Nephron (organoid): ENCODE measurements at regions not wholly inside any gene's neighbourhood (a gene's known extent, or its start where the extent isn't known, plus 50 kb on each side); places are given as distances from the start of the nearest gene placed in this dataset.
"Not testable (repeated sequence)": the region's sequence is repeated elsewhere in the genome, so short reads cannot be mapped to it uniquely, and the experiment has no call there.

Experiments
- H3K27ac Mint-ChIP-seq, 3 experiments: 2 replicates each; pipeline ENCODE4 v1.8.0; 2020; ENCODE audit warnings: mixed read lengths in 3 of 3, mild to moderate bottlenecking in 2 of 3, moderate library complexity in 1 of 3
- H3K27me3 Mint-ChIP-seq: 2 replicates; pipeline ENCODE4 v1.8.0; 2021; ENCODE audit warnings: low read depth, mild to moderate bottlenecking, moderate library complexity, mixed read lengths
- H3K36me3 Mint-ChIP-seq: 2 replicates; pipeline ENCODE4 v1.8.0; 2020; ENCODE audit warnings: low read depth, mixed read lengths
- H3K4me1 Mint-ChIP-seq: 2 replicates; pipeline ENCODE4 v1.8.0; 2020; ENCODE audit warnings: mixed read lengths
- H3K4me3 Mint-ChIP-seq, 3 experiments: 2 replicates each; pipeline ENCODE4 v1.8.0; 2020; ENCODE audit warnings: mild to moderate bottlenecking in 3 of 3, mixed read lengths in 3 of 3, moderate library complexity in 2 of 3
- H3K9me3 Mint-ChIP-seq: 2 replicates; pipeline ENCODE4 v1.8.0; 2020; ENCODE audit warnings: mixed read lengths
- TF ChIP-seq, protein P1 (sequence below), 3 experiments: fragments of 200-600 bp; sonication (generic); IDR thresholded peaks; one replicate each; pipeline ENCODE4 v1.5.0; 2021; ENCODE audit warnings: antibody characterized with exemption in 3 of 3; ENCODE audit not compliant: unreplicated experiment in 3 of 3

DNA sequence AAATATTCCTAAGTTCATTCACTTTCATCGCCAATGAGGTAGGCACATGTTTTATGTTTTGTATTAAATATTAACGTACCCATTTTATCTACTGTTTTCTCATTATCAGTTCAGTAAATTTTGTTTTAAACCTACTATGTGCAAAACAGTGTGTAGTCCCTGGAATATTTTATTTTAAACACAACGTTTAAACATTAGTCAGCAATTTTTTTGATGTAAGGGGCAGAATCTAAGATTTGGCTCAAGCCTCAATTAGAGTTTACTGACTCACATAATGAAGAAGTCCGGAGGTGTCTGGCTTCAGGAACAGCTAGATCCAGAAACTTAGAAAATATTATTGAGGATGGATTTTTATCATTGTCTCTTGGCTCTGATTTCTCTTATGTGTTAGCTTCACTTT is 267.5 kb downstream of the C12orf75 start:
- Mint-ChIP-seq H3K9me3 (peaks cover 3% of the 10 kb centered on the region), H3K27me3 (no peaks in the 10 kb centered on the region), H3K36me3 (no peaks in the 10 kb centered on the region), H3K4me3 (no peak overlapping the region), H3K27ac (no peak overlapping the region), H3K4me1 (peaks cover 22% of the 10 kb centered on the region)
- TF ChIP-seq, protein P1, sequence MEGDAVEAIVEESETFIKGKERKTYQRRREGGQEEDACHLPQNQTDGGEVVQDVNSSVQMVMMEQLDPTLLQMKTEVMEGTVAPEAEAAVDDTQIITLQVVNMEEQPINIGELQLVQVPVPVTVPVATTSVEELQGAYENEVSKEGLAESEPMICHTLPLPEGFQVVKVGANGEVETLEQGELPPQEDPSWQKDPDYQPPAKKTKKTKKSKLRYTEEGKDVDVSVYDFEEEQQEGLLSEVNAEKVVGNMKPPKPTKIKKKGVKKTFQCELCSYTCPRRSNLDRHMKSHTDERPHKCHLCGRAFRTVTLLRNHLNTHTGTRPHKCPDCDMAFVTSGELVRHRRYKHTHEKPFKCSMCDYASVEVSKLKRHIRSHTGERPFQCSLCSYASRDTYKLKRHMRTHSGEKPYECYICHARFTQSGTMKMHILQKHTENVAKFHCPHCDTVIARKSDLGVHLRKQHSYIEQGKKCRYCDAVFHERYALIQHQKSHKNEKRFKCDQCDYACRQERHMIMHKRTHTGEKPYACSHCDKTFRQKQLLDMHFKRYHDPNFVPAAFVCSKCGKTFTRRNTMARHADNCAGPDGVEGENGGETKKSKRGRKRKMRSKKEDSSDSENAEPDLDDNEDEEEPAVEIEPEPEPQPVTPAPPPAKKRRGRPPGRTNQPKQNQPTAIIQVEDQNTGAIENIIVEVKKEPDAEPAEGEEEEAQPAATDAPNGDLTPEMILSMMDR (IDR thresholded peaks at IDR 0.05; ENCODE audit: unreplicated experiment in 3 of 3), result no peak

DNA sequence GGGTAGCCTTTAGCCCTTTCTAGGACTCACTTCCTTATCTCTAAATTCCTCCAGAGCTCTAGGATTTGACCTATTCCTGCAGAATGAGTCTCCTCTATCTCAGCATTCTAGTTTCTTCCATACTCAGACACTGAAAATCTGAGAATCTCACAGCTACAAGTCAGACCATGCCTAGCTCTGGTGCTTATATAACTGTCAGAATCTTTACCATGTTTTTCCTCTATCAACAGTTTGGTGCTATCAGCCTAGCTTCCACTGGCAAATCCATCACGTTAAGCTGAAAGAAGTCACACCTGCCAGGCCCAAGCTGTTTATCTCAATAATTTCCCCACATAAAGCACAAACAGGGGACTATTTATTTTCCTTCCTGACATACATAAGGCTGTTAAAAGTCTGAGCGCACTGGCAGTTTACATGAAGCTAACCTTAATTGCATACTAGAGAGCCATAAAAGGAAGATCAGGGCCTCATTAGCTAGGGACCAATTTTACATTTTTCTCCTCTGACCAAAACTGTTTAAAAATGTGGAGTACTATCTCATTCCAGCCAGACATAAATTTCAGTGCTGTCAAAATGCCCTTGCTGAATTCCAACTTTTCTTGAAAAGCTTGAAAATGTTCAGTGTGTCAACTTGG is 270.5 kb downstream of the C12orf75 start:
- no peaks in the 10 kb centered on the region for H3K36me3 Mint-ChIP-seq
- H3K4me1 Mint-ChIP-seq, result peaks cover 20% of the 10 kb centered on the region
- TF ChIP-seq, protein P1 (IDR thresholded peaks at IDR 0.05; ENCODE audit: unreplicated experiment in 3 of 3), result no peak

DNA sequence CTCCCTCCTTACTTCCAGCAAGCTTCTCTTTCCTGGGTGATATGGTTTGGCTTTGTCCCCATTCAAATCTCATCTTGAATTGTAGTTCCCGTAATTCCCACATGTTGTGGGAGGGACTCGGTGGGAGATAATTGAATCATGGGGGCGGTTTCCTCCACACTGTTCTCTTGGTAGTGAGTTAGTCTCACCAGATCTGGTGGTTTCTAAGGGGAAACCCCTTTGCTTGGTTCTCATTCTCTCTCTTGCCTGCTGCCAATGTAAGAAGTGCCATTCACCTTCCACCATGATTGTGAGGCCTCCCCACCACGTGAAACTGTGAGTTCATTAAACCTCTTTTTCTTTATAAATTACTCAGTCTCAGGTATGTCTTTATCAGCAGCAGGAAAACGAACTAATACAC is 271.8 kb downstream of the C12orf75 start:
- not testable (repeated sequence) for H3K27me3 Mint-ChIP-seq, H3K36me3 Mint-ChIP-seq, H3K27ac Mint-ChIP-seq, H3K4me3 Mint-ChIP-seq, H3K9me3 Mint-ChIP-seq
- peaks cover 15% of the 10 kb centered on the region for H3K4me1 Mint-ChIP-seq

More for the DNA sequence above, 270.5 kb downstream of the C12orf75 start:
- Mint-ChIP-seq H3K27me3 (no peaks in the 10 kb centered on the region), H3K4me3 (no peak overlapping the region), H3K9me3 (peaks cover 6% of the 10 kb centered on the region), H3K27ac (peak overlapping the region in 2 of 3 experiments; percentile 16 to 49)

DNA sequence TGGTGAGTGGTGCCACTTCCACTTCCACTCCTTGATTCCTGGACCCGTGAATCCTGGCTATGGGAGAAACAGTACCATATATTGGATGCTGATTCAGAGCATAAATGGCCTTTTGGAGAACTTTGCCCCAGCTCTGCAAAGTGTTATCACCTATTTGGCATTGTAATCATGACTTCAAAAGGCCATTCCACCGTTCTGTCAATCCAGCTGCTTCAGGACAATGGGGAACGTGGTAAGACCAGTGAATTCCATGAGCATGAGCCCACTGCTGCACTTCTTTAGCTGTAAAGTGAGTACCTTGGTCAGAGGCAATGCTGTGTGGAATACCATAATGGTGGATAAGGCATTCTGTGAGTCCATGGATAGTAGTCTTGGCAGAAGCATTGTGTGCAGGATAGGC is 273.8 kb downstream of the C12orf75 start:
- H3K9me3 Mint-ChIP-seq, H3K4me3 Mint-ChIP-seq, H3K36me3 Mint-ChIP-seq, H3K27ac Mint-ChIP-seq, H3K27me3 Mint-ChIP-seq: not testable (repeated sequence)
- peaks cover 15% of the 10 kb centered on the region for H3K4me1 Mint-ChIP-seq

DNA sequence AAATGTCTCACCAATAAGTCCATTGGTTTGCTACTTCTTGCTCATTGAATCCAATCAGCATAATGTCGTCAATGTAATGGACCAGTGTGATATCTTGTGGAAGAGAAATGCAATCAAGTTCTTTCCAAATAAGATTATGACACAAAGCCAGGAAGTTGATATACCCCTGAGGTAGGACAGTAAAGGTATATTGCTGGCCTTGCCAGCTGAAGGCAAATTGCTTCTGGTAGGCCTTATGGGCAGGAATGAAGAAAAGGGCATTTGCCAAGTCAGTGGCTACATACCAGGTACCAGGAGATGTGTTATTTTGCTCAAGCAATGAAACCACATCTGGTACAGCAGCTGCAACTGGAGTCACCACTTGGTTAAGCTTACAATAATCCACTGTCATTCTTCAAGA is 276.1 kb downstream of the C12orf75 start:
- H3K4me1 Mint-ChIP-seq, H3K36me3 Mint-ChIP-seq, H3K4me3 Mint-ChIP-seq, H3K27ac Mint-ChIP-seq, H3K27me3 Mint-ChIP-seq: not testable (repeated sequence)
- peaks cover 12% of the 10 kb centered on the region for H3K9me3 Mint-ChIP-seq

DNA sequence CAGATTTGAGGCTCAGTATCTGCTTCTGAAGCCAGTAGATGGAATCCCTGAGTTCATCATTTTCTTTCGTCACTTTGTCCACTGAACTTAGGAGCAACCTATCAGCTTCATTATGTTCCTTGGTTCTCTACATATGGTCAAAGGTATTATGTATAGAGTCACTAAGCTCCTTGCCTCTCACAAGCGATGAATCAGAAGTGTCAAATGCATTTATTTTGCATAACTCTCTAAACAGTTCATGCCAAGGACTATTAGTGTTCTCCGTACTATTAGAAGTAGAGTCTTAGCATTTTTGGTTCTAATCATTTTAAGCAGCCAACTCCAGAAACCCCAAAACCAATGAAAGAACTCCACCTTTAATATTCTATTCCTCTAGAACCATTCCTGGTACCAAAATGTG is 278.5 kb downstream of the C12orf75 start:
- not testable (repeated sequence) for H3K27ac Mint-ChIP-seq, H3K4me1 Mint-ChIP-seq, H3K27me3 Mint-ChIP-seq, H3K4me3 Mint-ChIP-seq, H3K36me3 Mint-ChIP-seq
- H3K9me3 Mint-ChIP-seq, result peaks cover 12% of the 10 kb centered on the region

DNA sequence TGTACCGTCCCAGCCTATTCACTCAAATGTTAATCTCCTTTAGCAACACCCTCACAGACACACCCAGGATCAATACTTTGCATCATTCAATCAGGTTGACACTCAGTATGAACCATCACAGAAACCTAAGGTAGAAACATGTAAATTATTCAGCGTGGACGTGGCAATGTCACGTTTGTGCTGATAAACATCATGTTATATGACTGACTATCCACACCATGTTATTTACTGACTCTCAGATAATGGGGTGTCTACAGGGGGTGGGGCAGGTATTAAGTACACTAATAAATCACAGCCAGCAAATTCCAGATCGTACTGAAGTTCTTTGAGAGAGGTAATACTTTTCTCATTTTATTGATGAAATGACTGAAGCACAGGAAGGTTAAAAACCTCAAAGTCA is 280.0 kb downstream of the C12orf75 start:
- Mint-ChIP-seq H3K27ac (no peak overlapping the region), H3K36me3 (no peaks in the 10 kb centered on the region), H3K27me3 (peaks cover 8% of the 10 kb centered on the region), H3K9me3 (peaks cover 12% of the 10 kb centered on the region), H3K4me1 (no peaks in the 10 kb centered on the region), H3K4me3 (no peak overlapping the region)
- TF ChIP-seq, protein P1 (IDR thresholded peaks at IDR 0.05; ENCODE audit: unreplicated experiment in 3 of 3), result no peak

DNA sequence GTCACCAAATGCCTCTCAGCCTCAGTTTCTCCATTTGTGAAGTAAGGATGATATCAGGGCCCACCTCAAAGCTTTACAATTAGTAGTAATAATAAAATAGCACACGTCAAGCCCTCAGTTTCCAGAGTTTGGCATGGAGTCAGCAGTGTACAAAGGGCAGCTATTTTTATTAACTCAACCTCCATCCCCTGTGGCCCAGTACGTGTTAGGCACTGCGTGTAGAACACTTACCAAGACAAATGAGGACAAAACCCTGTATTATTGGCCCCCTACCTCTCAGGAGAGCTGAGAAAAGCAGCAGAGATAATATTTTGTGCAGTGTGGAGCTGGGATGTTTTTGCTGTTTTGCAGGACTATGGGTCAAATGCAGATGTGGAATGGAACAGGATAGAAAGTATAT is 280.8 kb downstream of the C12orf75 start:
- Mint-ChIP-seq H3K4me3 (no peak overlapping the region), H3K27me3 (peaks cover 8% of the 10 kb centered on the region), H3K9me3 (peaks cover 10% of the 10 kb centered on the region), H3K27ac (no peak overlapping the region), H3K4me1 (no peaks in the 10 kb centered on the region), H3K36me3 (no peaks in the 10 kb centered on the region)
- TF ChIP-seq, protein P1 (IDR thresholded peaks at IDR 0.05; ENCODE audit: unreplicated experiment in 3 of 3), result no peak
